HepG2 (cell line): ENCODE measurements at regions not wholly inside any gene's neighbourhood (a gene's known extent, or its start where the extent isn't known, plus 50 kb on each side); places are given as distances from the start of the nearest gene placed in this dataset.

ENCODE experiments used
- ATAC-seq: fragments of 200-7000 bp; cut with Tn5 transposase; 3 replicates; pipeline ENCODE4 v1.9.1; 2020; ENCODE audit warnings: mild to moderate bottlenecking, moderate library complexity
- BruUV-seq: library from RNA; stranded (reverse); fragments of 400-500 nt; replicated peaks from 2 replicates; lab custom pipeline; 2021; lab: Mats Ljungman, UMichigan
- CTCF ChIA-PET: fragments of 300-600 bp; formaldehyde crosslinking; extraction: SDS; loops from one replicate; lab custom pipeline; 2021; ENCODE audit warnings: low total read pairs, inconsistent platforms, low intra/inter-chr PET ratio; lab: Yijun Ruan, JAX
- POLR2A ChIA-PET: fragments of 350-600 bp; sonication (Branson Sonifier 250); formaldehyde crosslinking; loops from one replicate; lab custom pipeline; 2020; ENCODE audit warnings: antibody characterized with exemption, inconsistent platforms; lab: Yijun Ruan, JAX
- DNase-seq: peaks from one replicate; pipeline ENCODE4 v3.0.0-alpha.2; 2015; ENCODE audit warnings: low spot score
- FAIRE-seq: peaks from 3 replicates; lab custom pipeline; 2011; peaks lifted over from hg19 to GRCh38; lab: Jason Lieb, UNC
- H2AFZ ChIP-seq: one replicate; pipeline ENCODE4 v1.6.1; 2011; ENCODE audit warnings: low read length, inconsistent platforms
- H3K27ac ChIP-seq: fragments of 300-600 bp; 3 replicates; pipeline ENCODE4 v1.8.0; 2011; ENCODE audit warnings: mixed run types, mild to moderate bottlenecking, mixed read lengths, low read length, inconsistent platforms; ENCODE audit not compliant: insufficient read depth; ENCODE audit errors: extremely low read length
- H3K27me3 ChIP-seq, 2 experiments: fragments of 200-600 bp in 1 of 2; 2 replicates in 1 of 2; 3 replicates in 1 of 2; pipeline versions ENCODE4 v1.6.0 to v1.8.0; 2011; ENCODE audit warnings: low read length in 2 of 2, mild to moderate bottlenecking in 2 of 2, moderate library complexity in 2 of 2, inconsistent platforms in 1 of 2; ENCODE audit not compliant: insufficient read depth in 2 of 2, control insufficient read depth in 1 of 2
- H3K36me3 ChIP-seq, 2 experiments: fragments of 200-600 bp in 1 of 2; replicated peaks in 1 of 2; 2 replicates in 1 of 2; 3 replicates in 1 of 2; pipeline versions ENCODE4 v1.5.1 to v1.8.0; 2011; ENCODE audit warnings: low read length in 2 of 2, inconsistent platforms in 1 of 2; ENCODE audit not compliant: insufficient read depth in 2 of 2, control insufficient read depth in 1 of 2
- H3K4me1 ChIP-seq: 2 replicates; pipeline ENCODE4 v1.5.1; 2012; ENCODE audit warnings: low read length, inconsistent platforms; ENCODE audit not compliant: insufficient read depth
- H3K4me2 ChIP-seq: 2 replicates; pipeline ENCODE4 v1.6.0; 2011; ENCODE audit warnings: low read depth, low read length, inconsistent platforms
- H3K4me3 ChIP-seq, 3 experiments: fragments of 200-600 bp in 1 of 3; sonication (generic), shearing (Covaris generic) in 1 of 3; replicated peaks in 1 of 3; 2 replicates each; pipeline ENCODE4 v1.5.1; 2011 to 2016; ENCODE audit warnings: low read length in 3 of 3, inconsistent platforms in 2 of 3, low read depth in 2 of 3, mild to moderate bottlenecking in 2 of 3, control low read depth in 1 of 3, mixed read lengths in 1 of 3; ENCODE audit not compliant: insufficient read depth in 1 of 3
- H3K79me2 ChIP-seq: one replicate; pipeline ENCODE4 v1.6.1; 2011; ENCODE audit warnings: low read length, inconsistent platforms; ENCODE audit not compliant: insufficient read depth
- H3K9ac ChIP-seq: 2 replicates; pipeline ENCODE4 v1.6.0; 2011; ENCODE audit warnings: mild to moderate bottlenecking, low read depth, low read length, inconsistent platforms; ENCODE audit not compliant: insufficient read depth
- H3K9me3 ChIP-seq: 2 replicates; pipeline ENCODE4 v1.5.1; 2012; ENCODE audit warnings: mild to moderate bottlenecking, low read length
- H4K20me1 ChIP-seq: 2 replicates; pipeline ENCODE4 v1.6.0; 2011; ENCODE audit warnings: inconsistent platforms, mild to moderate bottlenecking, low read length, moderate library complexity; ENCODE audit not compliant: insufficient read depth
- MIER2 ChIP-seq: IDR thresholded peaks from 2 replicates; pipeline ENCODE4 v1.6.1; 2016; ENCODE audit warnings: missing biosample characterization, missing genetic modification reagents
- SETDB1 ChIP-seq: sonication (generic); formaldehyde crosslinking; IDR thresholded peaks from 2 replicates; pipeline ENCODE4 v1.5.1; 2020; ENCODE audit warnings: missing genetic modification reagents, mild to moderate bottlenecking, borderline replicate concordance
- ZBTB20 ChIP-seq: sonication (generic); formaldehyde crosslinking; IDR thresholded peaks from 2 replicates; pipeline ENCODE4 v1.8.1; 2023; ENCODE audit warnings: missing genetic modification reagents, low read depth, mild to moderate bottlenecking, borderline replicate concordance
- ZNF225 ChIP-seq: sonication (generic); formaldehyde crosslinking; IDR thresholded peaks from 2 replicates; pipeline ENCODE4 v1.4.0; 2020; ENCODE audit warnings: mild to moderate bottlenecking, missing genetic modification reagents
- ZNF496 ChIP-seq: sonication (generic); formaldehyde crosslinking; IDR thresholded peaks from 2 replicates; pipeline ENCODE4 v1.8.1; 2023; ENCODE audit warnings: mild to moderate bottlenecking, moderate library complexity, missing genetic modification reagents; ENCODE audit not compliant: insufficient replicate concordance
- ZNF552 ChIP-seq: sonication (generic); formaldehyde crosslinking; IDR thresholded peaks from 2 replicates; pipeline ENCODE4 v1.9.0; 2022; ENCODE audit warnings: missing genetic modification reagents, mild to moderate bottlenecking, borderline replicate concordance
- ZNF615 ChIP-seq: sonication (generic); formaldehyde crosslinking; IDR thresholded peaks from 2 replicates; pipeline ENCODE4 v1.5.0; 2020; ENCODE audit warnings: mild to moderate bottlenecking, missing genetic modification reagents, borderline replicate concordance
- ZSCAN29 ChIP-seq: sonication (generic); formaldehyde crosslinking; conservative IDR thresholded peaks from 2 replicates; pipeline ENCODE4 v1.4.0; 2020; ENCODE audit warnings: mild to moderate bottlenecking, missing genetic modification reagents
- WGBS: methylation state at CpG from one replicate; pipeline ENCODE4 v1.1.6; 2017; ENCODE audit warnings: low lambda C conversion rate; 5-methylcytosine and 5-hydroxymethylcytosine counted together
- in situ Hi-C: cut with HindIII; loops from 2 replicates; pipeline ENCODE4 v1.10.0; 2017; ENCODE audit warnings: low pct_unique_long_range_greater_than_20kb; ENCODE audit not compliant: extremely low pct_ligation_motif_present
- intact Hi-C: fragments of 100-400 bp; cut with micrococcal nuclease; formaldehyde crosslinking; loops from one replicate; pipeline ENCODE4 v1.10.0; 2022; ENCODE audit not compliant: unreplicated experiment
- TF ChIP-seq, protein P1 (sequence below): sonication (generic); formaldehyde crosslinking; IDR thresholded peaks from 2 replicates; pipeline ENCODE4 v1.4.0; 2020; ENCODE audit warnings: missing genetic modification reagents, low read depth, mild to moderate bottlenecking, borderline replicate concordance
- TF ChIP-seq, protein P2 (sequence below): sonication (generic); formaldehyde crosslinking; IDR thresholded peaks from 2 replicates; pipeline ENCODE4 v1.5.1; 2020; ENCODE audit warnings: missing genetic modification reagents, mild to moderate bottlenecking, borderline replicate concordance
- TF ChIP-seq, protein P3 (sequence below), 2 experiments: fragments of 450-650 bp in 1 of 2; sonication (generic) in 1 of 2; formaldehyde crosslinking; IDR thresholded peaks; 2 replicates each; pipeline versions ENCODE4 v1.5.0 to v1.8.0; 2020 to 2022; ENCODE audit warnings: mild to moderate bottlenecking in 1 of 2, missing genetic modification reagents in 1 of 2
- TF ChIP-seq, protein P4 (sequence below): sonication (generic); formaldehyde crosslinking; IDR thresholded peaks from 2 replicates; pipeline ENCODE4 v1.8.0; 2022; ENCODE audit warnings: missing genetic modification reagents, low read depth, mild to moderate bottlenecking, borderline replicate concordance
- TF ChIP-seq, protein P5 (sequence below): sonication (generic); formaldehyde crosslinking; IDR thresholded peaks from 2 replicates; pipeline ENCODE4 v1.5.1; 2020; ENCODE audit warnings: mild to moderate bottlenecking, missing genetic modification reagents, moderate library complexity

DNA sequence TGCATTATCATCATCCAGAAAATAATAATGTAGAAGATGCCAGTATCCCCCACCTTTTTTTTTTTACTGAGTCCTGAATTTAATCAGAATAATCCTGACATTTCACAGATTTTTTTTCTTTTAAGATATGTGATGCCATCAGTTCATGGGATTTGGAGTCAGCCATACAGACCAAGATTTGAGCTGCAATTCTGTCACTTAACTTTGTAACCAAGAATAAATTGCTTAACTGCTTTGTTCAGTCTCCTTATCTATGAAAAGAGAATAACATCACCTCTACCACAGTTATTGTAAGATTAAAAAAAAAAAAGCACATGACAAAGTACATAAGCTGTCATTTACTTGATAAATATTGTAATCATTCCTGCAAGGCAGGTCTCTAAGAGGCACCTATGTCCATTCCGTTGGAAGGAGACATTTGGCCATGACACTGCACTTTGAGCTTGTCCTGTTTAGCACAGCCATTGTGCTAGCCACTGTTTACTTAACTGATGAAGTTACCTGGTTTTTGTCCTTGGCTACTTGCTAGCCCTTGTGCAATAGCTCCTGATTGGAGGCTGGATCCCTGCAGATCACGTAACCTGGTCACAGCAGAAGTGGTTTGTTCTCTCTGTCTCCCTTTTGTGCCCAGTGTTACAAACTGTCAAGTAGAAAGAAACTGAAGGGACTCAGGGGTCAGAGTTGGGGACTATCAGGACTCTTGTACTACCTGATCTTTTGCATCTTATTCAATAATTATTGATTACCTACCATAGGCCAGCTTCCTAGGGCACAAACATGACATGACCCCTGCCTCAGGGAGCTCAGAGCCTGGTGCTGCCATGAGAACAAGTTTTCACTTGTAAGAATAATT lies 306.0 kb downstream of the WDR72 start:
- DNase-seq, result peak; percentile 100
- intact Hi-C loops, result loop anchor here (1.0 to 10.0 kb wide), 6 partner anchors 19 to 671 kb away; no protein-coding TSS in a partner anchor
- in situ Hi-C loops, result loop anchor here (25.0 kb wide), 1 partner anchor 384 kb away; no protein-coding TSS in a partner anchor
- CTCF ChIA-PET, result no interaction called here
- 0% methylated on average over 2 of the region's 2 CpGs for WGBS
- Histone ChIP-seq H3K27ac (peak overlapping the region; percentile 97), H3K4me1 (peaks cover 91% of the 10 kb centered on the region), H3K9me3 (no peaks in the 10 kb centered on the region), H3K4me2 (peak overlapping the region; percentile 60), H2AFZ (no peak overlapping the region), H3K27me3 (no peaks in the 10 kb centered on the region), H3K36me3 (no peaks in the 10 kb centered on the region), H3K79me2 (no peaks in the 10 kb centered on the region), H4K20me1 (no peaks in the 10 kb centered on the region), H3K4me3 (peak overlapping the region in 1 of 3 experiments; percentile 14; a peak in 1 of 6 replicates), H3K9ac (peak overlapping the region; percentile 82)
- ATAC-seq, result peak; percentile 82
- no TSS peak for BruUV-seq
- peak; percentile 94 for FAIRE-seq
- POLR2A ChIA-PET, result interaction anchor here (0.6 to 4.1 kb wide), 11 partner anchors 10 to 1165 kb away, joined by 3 to 33 read pairs (median 6); no protein-coding TSS in a partner anchor
- TF ChIP-seq SETDB1, result no peak
- TF ChIP-seq ZNF615 (CRISPR knock-in tag), result 0 out of 2 replicates have a peak, but pooled peaks have one; percentile 53
- TF ChIP-seq, protein P1, sequence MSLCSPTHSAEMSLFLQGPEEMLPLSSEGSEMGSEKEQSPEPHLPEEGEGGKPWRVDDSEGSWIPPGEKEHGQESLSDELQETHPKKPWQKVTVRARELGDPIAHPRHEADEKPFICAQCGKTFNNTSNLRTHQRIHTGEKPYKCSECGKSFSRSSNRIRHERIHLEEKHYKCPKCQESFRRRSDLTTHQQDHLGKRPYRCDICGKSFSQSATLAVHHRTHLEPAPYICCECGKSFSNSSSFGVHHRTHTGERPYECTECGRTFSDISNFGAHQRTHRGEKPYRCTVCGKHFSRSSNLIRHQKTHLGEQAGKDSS (CRISPR knock-in tag), result 0 out of 2 replicates have a peak, but pooled peaks have one; percentile 77
- TF ChIP-seq ZNF225 (CRISPR knock-in tag), result no peak
- TF ChIP-seq, protein P2, sequence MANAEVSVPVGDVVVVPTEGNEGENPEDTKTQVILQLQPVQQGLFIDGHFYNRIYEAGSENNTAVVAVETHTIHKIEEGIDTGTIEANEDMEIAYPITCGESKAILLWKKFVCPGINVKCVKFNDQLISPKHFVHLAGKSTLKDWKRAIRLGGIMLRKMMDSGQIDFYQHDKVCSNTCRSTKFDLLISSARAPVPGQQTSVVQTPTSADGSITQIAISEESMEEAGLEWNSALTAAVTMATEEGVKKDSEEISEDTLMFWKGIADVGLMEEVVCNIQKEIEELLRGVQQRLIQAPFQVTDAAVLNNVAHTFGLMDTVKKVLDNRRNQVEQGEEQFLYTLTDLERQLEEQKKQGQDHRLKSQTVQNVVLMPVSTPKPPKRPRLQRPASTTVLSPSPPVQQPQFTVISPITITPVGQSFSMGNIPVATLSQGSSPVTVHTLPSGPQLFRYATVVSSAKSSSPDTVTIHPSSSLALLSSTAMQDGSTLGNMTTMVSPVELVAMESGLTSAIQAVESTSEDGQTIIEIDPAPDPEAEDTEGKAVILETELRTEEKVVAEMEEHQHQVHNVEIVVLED, result peak; percentile 48; the same call in 1 of the 2 replicates
- TF ChIP-seq, protein P3, sequence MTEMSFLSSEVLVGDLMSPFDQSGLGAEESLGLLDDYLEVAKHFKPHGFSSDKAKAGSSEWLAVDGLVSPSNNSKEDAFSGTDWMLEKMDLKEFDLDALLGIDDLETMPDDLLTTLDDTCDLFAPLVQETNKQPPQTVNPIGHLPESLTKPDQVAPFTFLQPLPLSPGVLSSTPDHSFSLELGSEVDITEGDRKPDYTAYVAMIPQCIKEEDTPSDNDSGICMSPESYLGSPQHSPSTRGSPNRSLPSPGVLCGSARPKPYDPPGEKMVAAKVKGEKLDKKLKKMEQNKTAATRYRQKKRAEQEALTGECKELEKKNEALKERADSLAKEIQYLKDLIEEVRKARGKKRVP (CRISPR knock-in tag; IDR thresholded peaks at IDR 0.05), result peak in 1 of 2 experiments; percentile 94; a peak in 2 of 4 replicates
- TF ChIP-seq, protein P4, sequence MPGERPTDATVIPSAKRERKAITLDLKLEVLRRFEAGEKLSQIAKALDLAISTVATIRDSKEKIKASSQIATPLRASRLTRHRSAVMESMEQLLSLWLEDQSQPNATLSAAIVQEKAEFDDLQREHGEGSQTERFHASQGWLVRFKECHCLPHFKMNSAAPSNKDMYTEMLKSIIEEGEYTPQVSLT (CRISPR knock-in tag), result no peak
- peak; percentile 89 for TF ChIP-seq MIER2 (CRISPR knock-in tag)
- TF ChIP-seq ZNF552 (CRISPR knock-in tag), result 0 out of 2 replicates have a peak, but pooled peaks have one; percentile 68
- TF ChIP-seq ZBTB20, result peak; percentile 95
- TF ChIP-seq ZSCAN29, result peak; percentile 92
- TF ChIP-seq, protein P5, sequence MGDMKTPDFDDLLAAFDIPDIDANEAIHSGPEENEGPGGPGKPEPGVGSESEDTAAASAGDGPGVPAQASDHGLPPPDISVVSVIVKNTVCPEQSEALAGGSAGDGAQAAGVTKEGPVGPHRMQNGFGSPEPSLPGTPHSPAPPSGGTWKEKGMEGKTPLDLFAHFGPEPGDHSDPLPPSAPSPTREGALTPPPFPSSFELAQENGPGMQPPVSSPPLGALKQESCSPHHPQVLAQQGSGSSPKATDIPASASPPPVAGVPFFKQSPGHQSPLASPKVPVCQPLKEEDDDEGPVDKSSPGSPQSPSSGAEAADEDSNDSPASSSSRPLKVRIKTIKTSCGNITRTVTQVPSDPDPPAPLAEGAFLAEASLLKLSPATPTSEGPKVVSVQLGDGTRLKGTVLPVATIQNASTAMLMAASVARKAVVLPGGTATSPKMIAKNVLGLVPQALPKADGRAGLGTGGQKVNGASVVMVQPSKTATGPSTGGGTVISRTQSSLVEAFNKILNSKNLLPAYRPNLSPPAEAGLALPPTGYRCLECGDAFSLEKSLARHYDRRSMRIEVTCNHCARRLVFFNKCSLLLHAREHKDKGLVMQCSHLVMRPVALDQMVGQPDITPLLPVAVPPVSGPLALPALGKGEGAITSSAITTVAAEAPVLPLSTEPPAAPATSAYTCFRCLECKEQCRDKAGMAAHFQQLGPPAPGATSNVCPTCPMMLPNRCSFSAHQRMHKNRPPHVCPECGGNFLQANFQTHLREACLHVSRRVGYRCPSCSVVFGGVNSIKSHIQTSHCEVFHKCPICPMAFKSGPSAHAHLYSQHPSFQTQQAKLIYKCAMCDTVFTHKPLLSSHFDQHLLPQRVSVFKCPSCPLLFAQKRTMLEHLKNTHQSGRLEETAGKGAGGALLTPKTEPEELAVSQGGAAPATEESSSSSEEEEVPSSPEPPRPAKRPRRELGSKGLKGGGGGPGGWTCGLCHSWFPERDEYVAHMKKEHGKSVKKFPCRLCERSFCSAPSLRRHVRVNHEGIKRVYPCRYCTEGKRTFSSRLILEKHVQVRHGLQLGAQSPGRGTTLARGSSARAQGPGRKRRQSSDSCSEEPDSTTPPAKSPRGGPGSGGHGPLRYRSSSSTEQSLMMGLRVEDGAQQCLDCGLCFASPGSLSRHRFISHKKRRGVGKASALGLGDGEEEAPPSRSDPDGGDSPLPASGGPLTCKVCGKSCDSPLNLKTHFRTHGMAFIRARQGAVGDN (CRISPR knock-in tag), result no peak
- no peak for TF ChIP-seq ZNF496 (CRISPR knock-in tag)
